SU-DHL-6 (cell line): ENCODE measurements at regions not wholly inside any gene's neighbourhood (a gene's known extent, or its start where the extent isn't known, plus 50 kb on each side); places are given as distances from the start of the nearest gene placed in this dataset.

Experiments
- CTCF ChIP-seq: fragments of 200-600 bp; sonication (generic); IDR thresholded peaks from one replicate; pipeline ENCODE4 v1.5.1; 2017; ENCODE audit warnings: antibody characterized with exemption, mild to moderate bottlenecking, low read length, moderate library complexity; ENCODE audit not compliant: insufficient read depth, poor library complexity, severe bottlenecking
- EZH2phosphoT487 ChIP-seq: fragments of 200-600 bp; sonication (generic), shearing (Covaris generic); conservative IDR thresholded peaks from 2 replicates; pipeline ENCODE4 v1.6.1; 2018; ENCODE audit warnings: mild to moderate bottlenecking, antibody characterized with exemption, low read length, moderate library complexity, mixed read lengths

DNA sequence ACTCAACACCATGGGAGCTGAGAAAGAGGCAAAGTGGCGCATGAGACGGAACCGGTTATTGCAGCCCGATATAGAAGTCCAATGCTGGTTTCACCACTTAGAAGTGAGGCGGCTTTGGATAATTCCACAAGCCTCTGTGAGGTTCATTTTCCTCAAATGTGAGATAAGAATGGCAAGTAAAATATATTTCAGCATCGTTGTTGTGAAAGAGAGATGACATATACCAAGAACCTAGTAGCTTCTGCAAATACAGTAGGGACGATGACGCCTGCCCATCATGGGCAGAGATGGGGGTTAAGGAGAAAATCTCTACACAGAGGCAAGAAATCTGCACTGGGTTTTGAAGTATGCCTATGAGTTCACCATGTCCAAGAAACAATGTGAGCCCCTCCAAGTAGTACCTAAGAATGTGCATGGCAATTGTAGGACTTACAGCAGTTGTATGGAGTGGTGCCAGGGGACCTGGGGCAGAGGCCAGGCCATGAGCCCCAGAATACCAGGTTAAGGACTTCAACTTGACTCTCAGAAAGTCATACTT lies 352.0 kb downstream of the RNF144A start:
- TF ChIP-seq CTCF (no peak), EZH2phosphoT487 (no peak)
